Neuronal stem cell (in vitro differentiated cells): ENCODE measurements at regions not wholly inside any gene's neighbourhood (a gene's known extent, or its start where the extent isn't known, plus 50 kb on each side); places are given as distances from the start of the nearest gene placed in this dataset.
"Not testable (repeated sequence)": the region's sequence is repeated elsewhere in the genome, so short reads cannot be mapped to it uniquely, and the experiment has no call there.

Experiments used
- DNase-seq: peaks from one replicate; pipeline ENCODE4 v3.0.0-alpha.2; 2013; ENCODE audit warnings: low spot score
- H2AFZ ChIP-seq: one replicate; pipeline ENCODE4 v1.6.1; 2013; ENCODE audit warnings: mild to moderate bottlenecking, low read length, inconsistent platforms
- H2AK5ac ChIP-seq: 2 replicates; pipeline ENCODE4 v1.6.1; 2013; ENCODE audit warnings: low read depth, mild to moderate bottlenecking, inconsistent platforms, low read length, moderate library complexity, mixed read lengths
- H2BK120ac ChIP-seq: 2 replicates; pipeline ENCODE4 v1.6.1; 2013; ENCODE audit warnings: low read depth, mild to moderate bottlenecking, inconsistent platforms, low read length, moderate library complexity, mixed read lengths
- H2BK12ac ChIP-seq: one replicate; pipeline ENCODE4 v1.6.1; 2013; ENCODE audit warnings: low read length, inconsistent platforms
- H2BK15ac ChIP-seq: 2 replicates; pipeline ENCODE4 v1.6.1; 2013; ENCODE audit warnings: mild to moderate bottlenecking, low read length, inconsistent platforms, mixed read lengths
- H2BK5ac ChIP-seq: one replicate; pipeline ENCODE4 v1.6.1; 2013; ENCODE audit warnings: inconsistent platforms, mild to moderate bottlenecking, low read length, moderate library complexity
- H3K14ac ChIP-seq: one replicate; pipeline ENCODE4 v1.6.1; 2013; ENCODE audit warnings: low read length, inconsistent platforms
- H3K18ac ChIP-seq: 2 replicates; pipeline ENCODE4 v1.6.1; 2013; ENCODE audit warnings: low read length, inconsistent platforms
- H3K23ac ChIP-seq: 2 replicates; pipeline ENCODE4 v1.6.1; 2013; ENCODE audit warnings: low read depth, mild to moderate bottlenecking, mixed read lengths, low read length, inconsistent platforms; ENCODE audit not compliant: poor library complexity
- H3K27ac ChIP-seq: replicated peaks from 3 replicates; pipeline ENCODE4 v1.5.1; 2013; ENCODE audit warnings: low read length, inconsistent platforms
- H3K27me3 ChIP-seq, 3 experiments: 2 replicates each; pipeline ENCODE4 v1.6.1; 2013; ENCODE audit warnings: low read length in 3 of 3, mild to moderate bottlenecking in 2 of 3, inconsistent platforms in 1 of 3, low read depth in 1 of 3, mixed read lengths in 1 of 3, moderate library complexity in 1 of 3; ENCODE audit not compliant: control insufficient read depth in 3 of 3, insufficient read depth in 3 of 3
- H3K36me3 ChIP-seq, 2 donors: replicated peaks in 1 of 2; 2 replicates each; pipeline ENCODE4 v1.6.1; 2013; ENCODE audit warnings: low read length in 2 of 2; ENCODE audit not compliant: control insufficient read depth in 2 of 2, insufficient read depth in 2 of 2
- H3K4ac ChIP-seq: 2 replicates; pipeline ENCODE4 v1.6.1; 2013; ENCODE audit warnings: inconsistent platforms, mild to moderate bottlenecking, low read length, moderate library complexity
- H3K4me1 ChIP-seq, 2 donors: 1 replicate in 1 of 2; 2 replicates in 1 of 2; pipeline ENCODE4 v1.6.1; 2013; ENCODE audit warnings: low read length in 2 of 2, low read depth in 1 of 2; ENCODE audit not compliant: control insufficient read depth in 2 of 2, insufficient read depth in 1 of 2
- H3K4me2 ChIP-seq: one replicate; pipeline ENCODE4 v1.6.1; 2013; ENCODE audit warnings: mild to moderate bottlenecking, low read length, inconsistent platforms; ENCODE audit not compliant: insufficient read depth, poor library complexity, severe bottlenecking
- H3K4me3 ChIP-seq, 2 donors: 2 replicates each; pipeline ENCODE4 v1.5.1; 2013; ENCODE audit warnings: low read length in 2 of 2, mild to moderate bottlenecking in 2 of 2, inconsistent platforms in 1 of 2, moderate library complexity in 1 of 2
- H3K79me1 ChIP-seq: one replicate; pipeline ENCODE4 v1.6.1; 2013; ENCODE audit warnings: low read depth, mild to moderate bottlenecking, inconsistent platforms, low read length, moderate library complexity
- H3K9ac ChIP-seq: one replicate; pipeline ENCODE4 v1.6.1; 2013; ENCODE audit warnings: mild to moderate bottlenecking, low read depth, low read length, inconsistent platforms; ENCODE audit not compliant: poor library complexity
- H3K9me3 ChIP-seq, 2 donors: replicated peaks in 1 of 2; 2 replicates each; pipeline versions ENCODE3 to v1.6.1; 2013; ENCODE audit warnings: low read length in 2 of 2, mild to moderate bottlenecking in 2 of 2, inconsistent platforms in 1 of 2, low read depth in 1 of 2, mixed read lengths in 1 of 2, moderate library complexity in 1 of 2; ENCODE audit not compliant: control insufficient read depth in 2 of 2, insufficient read depth in 1 of 2
- H4K8ac ChIP-seq: one replicate; pipeline ENCODE4 v1.6.1; 2013; ENCODE audit warnings: low read depth, mild to moderate bottlenecking, inconsistent platforms, low read length, moderate library complexity
- H4K91ac ChIP-seq: one replicate; pipeline ENCODE4 v1.6.1; 2013; ENCODE audit warnings: low read length, low read depth, mild to moderate bottlenecking, inconsistent platforms; ENCODE audit not compliant: poor library complexity
- WGBS, 2 donors: extraction: QIAGEN DNeasy Blood & Tissue Kit; methylation state at CpG; one replicate each; pipeline ENCODE4 v1.1.7; 2013; ENCODE audit warnings: missing lambda C conversion rate in 2 of 2, mixed read lengths in 1 of 2; ENCODE audit not compliant: insufficient read length in 2 of 2, insufficient replicate concordance in 1 of 2; ENCODE audit errors: extremely low coverage in 2 of 2; 5-methylcytosine and 5-hydroxymethylcytosine counted together

DNA sequence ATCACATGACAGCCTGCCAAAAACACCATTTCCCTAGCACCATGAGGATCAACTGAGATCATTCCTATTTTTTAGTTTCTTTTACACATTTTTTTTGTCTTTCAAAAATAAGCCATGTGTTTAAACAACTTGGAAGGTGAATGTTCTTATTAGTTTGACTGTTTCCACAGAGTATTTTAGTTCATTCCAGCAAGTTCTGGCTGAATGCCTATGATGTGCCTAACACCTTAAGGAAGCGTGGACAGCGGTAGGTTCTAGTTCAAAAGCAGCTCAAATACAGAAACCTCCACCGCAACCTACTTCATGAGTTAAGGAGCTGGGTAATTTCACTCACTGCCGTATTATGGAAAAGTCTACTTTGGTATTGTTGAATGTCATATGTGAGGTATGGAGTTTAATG is 101.3 kb upstream of the ADAMTS9 start:
- no peak overlapping the region for H3K4me2 ChIP-seq
- DNase-seq: no peak

GRCh38 chr3:64783200-64783599 is 95.4 kb upstream of the ADAMTS9 start:
- Histone ChIP-seq H3K36me3 (no peaks in the 10 kb centered on the region), H4K8ac (no peak overlapping the region), H3K79me1 (no peaks in the 10 kb centered on the region), H3K4me2 (no peak overlapping the region), H4K91ac (no peak overlapping the region), H2AFZ (no peak overlapping the region), H2AK5ac (no peak overlapping the region), H3K4me1 (no peaks in the 10 kb centered on the region), H3K9me3 (no peaks in the 10 kb centered on the region), H2BK120ac (no peak overlapping the region), H2BK5ac (no peak overlapping the region), H3K14ac (no peak overlapping the region), H3K4me3 (no peak overlapping the region), H3K23ac (no peak overlapping the region), H2BK12ac (no peak overlapping the region), H3K27me3 (no peaks in the 10 kb centered on the region), H3K4ac (no peak overlapping the region), H3K18ac (no peak overlapping the region), H2BK15ac (no peak overlapping the region), H3K9ac (no peak overlapping the region), H3K27ac (no peak overlapping the region)
- no peak for DNase-seq

More for the DNA sequence above, 101.3 kb upstream of the ADAMTS9 start:
- Histone ChIP-seq H2BK15ac (no peak overlapping the region), H3K4me3 (no peak overlapping the region), H2AFZ (no peak overlapping the region), H2BK12ac (no peak overlapping the region), H3K14ac (no peak overlapping the region), H3K27me3 (no peaks in the 10 kb centered on the region), H3K79me1 (no peaks in the 10 kb centered on the region), H2BK120ac (no peak overlapping the region), H3K23ac (no peak overlapping the region), H2AK5ac (no peak overlapping the region), H3K4me1 (no peaks in the 10 kb centered on the region), H3K4ac (no peak overlapping the region), H3K18ac (no peak overlapping the region), H3K27ac (no peak overlapping the region), H2BK5ac (no peak overlapping the region), H4K8ac (no peak overlapping the region), H3K9ac (no peak overlapping the region), H3K9me3 (no peaks in the 10 kb centered on the region), H3K36me3 (no peaks in the 10 kb centered on the region), H4K91ac (no peak overlapping the region)
- WGBS, 2 donors: no CpG with 5 or more reads among the region's 4 CpGs

- H2AFZ ChIP-seq, H3K4me3 ChIP-seq, H4K91ac ChIP-seq, DNase-seq, H3K4ac ChIP-seq, H2AK5ac ChIP-seq, H3K18ac ChIP-seq, H2BK120ac ChIP-seq, H3K9me3 ChIP-seq, H2BK5ac ChIP-seq, H3K14ac ChIP-seq, H3K23ac ChIP-seq, H2BK15ac ChIP-seq, H4K8ac ChIP-seq, H3K4me2 ChIP-seq, H3K27me3 ChIP-seq, H3K36me3 ChIP-seq, H3K9ac ChIP-seq, H2BK12ac ChIP-seq, H3K27ac ChIP-seq, H3K4me1 ChIP-seq, H3K79me1 ChIP-seq: not testable (repeated sequence)
- WGBS, 2 donors: no CpG with 5 or more reads among the region's 4 CpGs
These were observed 93.1 kb upstream of the ADAMTS9 start for GRCh38 chr3:64780923-64781322.

DNA sequence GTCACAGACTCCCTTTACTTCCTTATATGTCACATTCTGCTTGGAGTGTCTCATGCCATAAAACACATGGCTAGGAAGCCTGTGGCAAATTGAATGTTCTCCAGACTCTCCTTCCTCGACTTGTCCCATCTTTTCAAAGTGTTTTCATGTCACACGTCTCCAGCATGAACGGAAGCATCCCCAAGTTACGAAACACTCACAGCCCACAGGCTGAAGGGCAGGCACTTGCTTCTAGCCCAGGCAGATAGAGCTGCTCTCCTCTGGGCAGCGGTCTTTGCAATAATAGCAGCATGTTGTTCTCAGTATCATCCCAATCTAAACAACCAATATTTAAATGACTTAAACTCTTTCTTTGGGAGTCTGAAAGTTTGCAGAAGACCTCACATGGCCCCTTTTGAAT is 85.3 kb upstream of the ADAMTS9 start:
- no peak overlapping the region for H3K18ac ChIP-seq
- no peak overlapping the region for H3K9ac ChIP-seq
- no peak overlapping the region for H2AFZ ChIP-seq
- no peak overlapping the region for H4K91ac ChIP-seq
- H3K36me3 ChIP-seq: no peaks in the 10 kb centered on the region
- no peak overlapping the region for H3K14ac ChIP-seq
- no peak overlapping the region for H3K4ac ChIP-seq
- H3K9me3 ChIP-seq: peaks cover 0 to 3% of the 10 kb centered on the region in 2 donors
- DNase-seq: no peak
- no peaks in the 10 kb centered on the region for H3K27me3 ChIP-seq
- H4K8ac ChIP-seq: no peak overlapping the region
- no peak overlapping the region for H3K4me2 ChIP-seq
- H2BK5ac ChIP-seq: no peak overlapping the region
- H2BK12ac ChIP-seq: no peak overlapping the region
- H3K4me1 ChIP-seq: no peaks in the 10 kb centered on the region
- no peaks in the 10 kb centered on the region for H3K79me1 ChIP-seq
- H3K4me3 ChIP-seq: no peak overlapping the region
- no peak overlapping the region for H2BK120ac ChIP-seq
- no CpG with 5 or more reads among the region's 5 CpGs for WGBS, 2 donors
- H3K27ac ChIP-seq: no peak overlapping the region
- H2AK5ac ChIP-seq: no peak overlapping the region
- H3K23ac ChIP-seq: no peak overlapping the region
- H2BK15ac ChIP-seq: no peak overlapping the region
